IMR-90 (cell line): ENCODE measurements at regions not wholly inside any gene's neighbourhood (a gene's known extent, or its start where the extent isn't known, plus 50 kb on each side); places are given as distances from the start of the nearest gene placed in this dataset.

Experiments
- ATAC-seq: fragments of 200-7000 bp; cut with Tn5 transposase; 2 replicates; pipeline ENCODE4 v1.9.1; 2020; ENCODE audit warnings: low read depth, mild to moderate bottlenecking, moderate library complexity
- BruUV-seq: library from RNA; stranded (reverse); fragments of 400-500 nt; replicated peaks from 2 replicates; lab custom pipeline; 2021; lab: Mats Ljungman, UMichigan
- CTCF ChIA-PET: fragments of 300-600 bp; formaldehyde crosslinking; extraction: SDS; loops from one replicate; lab custom pipeline; 2021; ENCODE audit warnings: antibody characterized with exemption; lab: Yijun Ruan, JAX
- POLR2A ChIA-PET: fragments of 300-600 bp; sonication (Branson Sonifier 250); formaldehyde crosslinking; loops from one replicate; lab custom pipeline; 2022; ENCODE audit warnings: antibody characterized with exemption; ENCODE audit not compliant: unreplicated experiment; lab: Charles Lee
- DNase-seq: peaks from one replicate; pipeline ENCODE4 v3.0.0; 2013
- H2AFZ ChIP-seq: replicated peaks from 2 replicates; pipeline ENCODE3; 2013; ENCODE audit warnings: low read length, mild to moderate bottlenecking; ENCODE audit not compliant: poor library complexity
- H2AK5ac ChIP-seq: 2 replicates; pipeline ENCODE4 v1.6.1; 2013; ENCODE audit warnings: low read depth, low read length, inconsistent platforms
- H2AK9ac ChIP-seq: replicated peaks from 2 replicates; pipeline ENCODE3; 2013; ENCODE audit warnings: mild to moderate bottlenecking, low read depth, low read length, moderate library complexity; ENCODE audit not compliant: poor library complexity
- H2BK120ac ChIP-seq: 2 replicates; pipeline ENCODE4 v1.6.1; 2013; ENCODE audit warnings: low read depth, low read length, inconsistent platforms
- H2BK15ac ChIP-seq: 3 replicates; pipeline ENCODE4 v1.6.1; 2013; ENCODE audit warnings: low read depth, low read length, inconsistent platforms
- H2BK20ac ChIP-seq: 2 replicates; pipeline ENCODE4 v1.6.1; 2013; ENCODE audit warnings: low read depth, mild to moderate bottlenecking, inconsistent platforms, low read length, moderate library complexity
- H2BK5ac ChIP-seq: 2 replicates; pipeline ENCODE4 v1.6.1; 2013; ENCODE audit warnings: mild to moderate bottlenecking, low read depth, low read length, inconsistent platforms; ENCODE audit not compliant: poor library complexity, severe bottlenecking
- H3K14ac ChIP-seq: replicated peaks from 2 replicates; pipeline ENCODE4 v1.6.1; 2013; ENCODE audit warnings: low read depth, low read length, inconsistent platforms
- H3K18ac ChIP-seq: 2 replicates; pipeline ENCODE4 v1.6.1; 2013; ENCODE audit warnings: low read depth, low read length, control low read depth
- H3K23ac ChIP-seq: 2 replicates; pipeline ENCODE4 v1.6.1; 2013; ENCODE audit warnings: low read depth, low read length, inconsistent platforms
- H3K27ac ChIP-seq: 2 replicates; pipeline ENCODE4 v1.5.1; 2013; ENCODE audit warnings: mild to moderate bottlenecking, control low read depth, low read length; ENCODE audit not compliant: insufficient read depth
- H3K27me3 ChIP-seq: 2 replicates; pipeline ENCODE4 v1.6.1; 2013; ENCODE audit warnings: low read length; ENCODE audit not compliant: control insufficient read depth, insufficient read depth
- H3K36me3 ChIP-seq: 2 replicates; pipeline ENCODE4 v1.6.1; 2013; ENCODE audit warnings: low read length, mixed read lengths; ENCODE audit not compliant: control insufficient read depth, insufficient read depth
- H3K4ac ChIP-seq: 2 replicates; pipeline ENCODE4 v1.6.1; 2013; ENCODE audit warnings: low read depth, low read length, inconsistent platforms
- H3K4me1 ChIP-seq: 2 replicates; pipeline ENCODE4 v1.6.1; 2013; ENCODE audit warnings: low read length, mixed read lengths; ENCODE audit not compliant: control insufficient read depth, insufficient read depth
- H3K4me2 ChIP-seq: 2 replicates; pipeline ENCODE4 v1.6.1; 2013; ENCODE audit warnings: low read depth, mild to moderate bottlenecking, control low read depth, low read length, moderate library complexity
- H3K4me3 ChIP-seq: 2 replicates; pipeline ENCODE4 v1.5.1; 2013; ENCODE audit warnings: low read depth, mild to moderate bottlenecking, control low read depth, low read length, moderate library complexity; ENCODE audit not compliant: insufficient read depth
- H3K56ac ChIP-seq: 2 replicates; pipeline ENCODE4 v1.6.1; 2013; ENCODE audit warnings: low read length, inconsistent platforms; ENCODE audit not compliant: insufficient read depth; ENCODE audit errors: extremely low read depth
- H3K79me1 ChIP-seq, 2 experiments: 2 replicates each; pipeline ENCODE4 v1.6.1; 2013; ENCODE audit warnings: low read length in 2 of 2, inconsistent platforms in 1 of 2, low read depth in 1 of 2
- H3K9ac ChIP-seq: 2 replicates; pipeline ENCODE4 v1.6.1; 2013; ENCODE audit warnings: low read depth, low read length, control low read depth
- H3K9me1 ChIP-seq: 2 replicates; pipeline ENCODE4 v1.6.1; 2013; ENCODE audit warnings: low read length, inconsistent platforms; ENCODE audit not compliant: insufficient read depth
- H3K9me3 ChIP-seq: 2 replicates; pipeline ENCODE4 v1.6.1; 2013; ENCODE audit warnings: low read length; ENCODE audit not compliant: control insufficient read depth, insufficient read depth
- H4K20me1 ChIP-seq: 2 replicates; pipeline ENCODE4 v1.6.1; 2013; ENCODE audit warnings: low read length, inconsistent platforms; ENCODE audit not compliant: insufficient read depth
- H4K5ac ChIP-seq: 2 replicates; pipeline ENCODE4 v1.6.1; 2013; ENCODE audit warnings: mild to moderate bottlenecking, low read depth, low read length, control low read depth
- H4K8ac ChIP-seq, 2 experiments: 2 replicates each; pipeline ENCODE4 v1.6.1; 2013; ENCODE audit warnings: low read depth in 2 of 2, low read length in 2 of 2, control low read depth in 1 of 2, inconsistent platforms in 1 of 2
- H4K91ac ChIP-seq: 2 replicates; pipeline ENCODE4 v1.6.1; 2013; ENCODE audit warnings: low read depth, low read length, inconsistent platforms; ENCODE audit not compliant: insufficient read depth
- ELK1 ChIP-seq: fragments of 150-350 bp; IDR thresholded peaks from 2 replicates; pipeline ENCODE4 v1.6.1; 2016; ENCODE audit warnings: low read depth, mild to moderate bottlenecking, low read length, moderate library complexity, borderline replicate concordance
- MXI1 ChIP-seq: IDR thresholded peaks from 2 replicates; pipeline ENCODE4 v1.6.1; 2012; ENCODE audit warnings: low read depth, mild to moderate bottlenecking, low read length, moderate library complexity, borderline replicate concordance
- RFX5 ChIP-seq: IDR thresholded peaks from 2 replicates; pipeline ENCODE4 v1.8.0; 2012; ENCODE audit warnings: low read depth, mild to moderate bottlenecking, low read length, moderate library complexity
- SMC3 ChIP-seq: fragments of 150-350 bp; IDR thresholded peaks from 2 replicates; pipeline ENCODE4 v1.6.1; 2016; ENCODE audit warnings: low read depth, mild to moderate bottlenecking, antibody characterized with exemption, low read length, moderate library complexity
- WGBS, 2 experiments: methylation state at CpG; one replicate each; pipeline versions ENCODE4 v1.1.5 to v1.1.7; 2013; ENCODE audit warnings: missing lambda C conversion rate in 2 of 2; ENCODE audit not compliant: insufficient read length in 1 of 2; ENCODE audit errors: extremely low coverage in 2 of 2; 5-methylcytosine and 5-hydroxymethylcytosine counted together
- dilution Hi-C: fragments of 300-500 bp; cut with HindIII; formaldehyde crosslinking; loops from one replicate; pipeline ENCODE4 v1.14.3; 2018; ENCODE audit warnings: low sequenced_read_pairs; ENCODE audit not compliant: unreplicated experiment
- in situ Hi-C: fragments of 300-500 bp; cut with MboI; formaldehyde crosslinking; loops from 3 replicates; pipeline ENCODE4 v1.14.3; 2019; ENCODE audit warnings: low sequenced_read_pairs, inconsistent platforms, mixed read lengths
- intact Hi-C: fragments of 100-400 bp; cut with micrococcal nuclease; formaldehyde crosslinking; loops from 2 replicates; pipeline ENCODE4 v1.10.0; 2022

DNA sequence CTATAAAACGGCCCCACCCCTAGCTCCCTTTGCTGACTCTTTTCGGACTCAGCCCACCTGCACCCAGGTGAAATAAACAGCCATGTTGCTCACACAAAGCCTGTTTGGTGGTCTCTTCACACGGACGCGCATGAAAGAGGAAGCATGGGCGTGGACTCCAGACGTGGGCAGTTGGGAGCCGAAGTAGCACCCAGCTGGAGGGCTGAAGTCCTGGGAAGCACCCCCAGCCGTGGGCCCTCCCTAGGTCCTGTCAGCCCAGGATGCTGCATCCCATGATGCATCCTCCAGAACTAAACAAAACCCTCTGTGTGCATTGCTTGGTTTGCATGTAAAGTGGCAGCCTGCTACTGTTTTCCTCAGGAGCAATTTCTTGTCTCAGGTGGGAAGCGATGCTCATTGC is 62.1 kb upstream of the CFAP46 start:
- intact Hi-C loops (no loop called here), in situ Hi-C loops (no loop called here), dilution Hi-C loops (no loop called here)
- no TSS peak for BruUV-seq
- WGBS, 2 experiments, result 84% methylated on average over 5 of the region's 10 CpGs; no CpG with 5 or more reads in 1 of the 2 experiments
- Histone ChIP-seq H4K5ac (no peak overlapping the region), H2BK15ac (no peak overlapping the region), H3K27ac (no peak overlapping the region), H3K23ac (no peak overlapping the region), H4K91ac (no peak overlapping the region), H2BK5ac (no peak overlapping the region), H3K4me2 (no peak overlapping the region), H3K4me1 (no peaks in the 10 kb centered on the region), H3K9me1 (no peaks in the 10 kb centered on the region), H3K36me3 (no peaks in the 10 kb centered on the region), H3K18ac (no peak overlapping the region), H3K79me1 (no peaks in the 10 kb centered on the region), H2BK120ac (no peak overlapping the region), H2BK20ac (no peak overlapping the region), H3K56ac (no peak overlapping the region), H2AK5ac (no peak overlapping the region), H2AFZ (no peak overlapping the region), H3K14ac (no peak overlapping the region), H2AK9ac (no peak overlapping the region), H3K4ac (no peak overlapping the region), H3K9me3 (no peaks in the 10 kb centered on the region), H4K20me1 (no peaks in the 10 kb centered on the region), H3K27me3 (peaks cover 4% of the 10 kb centered on the region; the same call in 1 of the 2 replicates), H3K9ac (no peak overlapping the region), H4K8ac (no peak overlapping the region), H3K4me3 (no peak overlapping the region)
- POLR2A ChIA-PET, result no interaction called here
- DNase-seq (no peak), ATAC-seq (no peak)
- CTCF ChIA-PET, result no interaction called here
- TF ChIP-seq ELK1 (no peak), RFX5 (no peak), SMC3 (no peak), MXI1 (no peak)
